A549 (cell line): ENCODE measurements at regions not wholly inside any gene's neighbourhood (a gene's known extent, or its start where the extent isn't known, plus 50 kb on each side); places are given as distances from the start of the nearest gene placed in this dataset.

ENCODE experiments used
- ATAC-seq, 2 experiments: fragments of 200-7000 bp in 1 of 2; fragments of >200 bp in 1 of 2; cut with Nextera tagmentation in 1 of 2; cut with Tn5 transposase in 1 of 2; 3 replicates each; pipeline versions ENCODE4 v1.8.0 to v1.9.1; 2018 to 2020; ENCODE audit warnings: mild to moderate bottlenecking in 1 of 2, moderate library complexity in 1 of 2
- CTCF ChIA-PET: fragments of 300-600 bp; sonication (Branson Sonifier 250); formaldehyde crosslinking; extraction: SDS; loops from one replicate; lab custom pipeline; 2021; ENCODE audit warnings: antibody characterized with exemption, inconsistent platforms; lab: Yijun Ruan, JAX
- POLR2A ChIA-PET: fragments of 350-600 bp; formaldehyde crosslinking; extraction: SDS; loops from one replicate; lab custom pipeline; 2021; ENCODE audit warnings: antibody characterized with exemption, inconsistent platforms; lab: Yijun Ruan, JAX
- DNase-seq, 2 experiments: peaks; one replicate each; pipeline versions ENCODE4 v3.0.0 to v3.0.0-alpha.2; 2011 to 2016; ENCODE audit warnings: low read depth in 1 of 2, low spot score in 1 of 2
- FAIRE-seq: peaks from 2 replicates; lab custom pipeline; 2011; peaks lifted over from hg19 to GRCh38; lab: Jason Lieb, UNC
- H3K27ac ChIP-seq, 2 experiments: fragments of >200 bp; sonication (Bioruptor Twin); formaldehyde crosslinking; 3 replicates each; pipeline ENCODE4 v1.5.1; 2016 to 2017
- H3K4me1 ChIP-seq: fragments of >200 bp; sonication (Bioruptor Twin); formaldehyde crosslinking; 3 replicates; pipeline ENCODE4 v1.6.1; 2016
- H3K4me2 ChIP-seq: fragments of >200 bp; sonication (Bioruptor Twin); formaldehyde crosslinking; 3 replicates; pipeline ENCODE4 v1.6.1; 2016
- H3K4me3 ChIP-seq: fragments of >200 bp; sonication (Bioruptor Twin); formaldehyde crosslinking; 3 replicates; pipeline ENCODE4 v1.5.1; 2016
- H3K9me3 ChIP-seq: fragments of >200 bp; sonication (Bioruptor Twin); formaldehyde crosslinking; 3 replicates; pipeline ENCODE4 v1.6.1; 2016
- EHMT2 ChIP-seq: fragments of 200-600 bp; sonication (generic); IDR thresholded peaks from 2 replicates; pipeline ENCODE4 v1.6.1; 2016; ENCODE audit warnings: antibody characterized with exemption, low read depth, mild to moderate bottlenecking, moderate library complexity
- GATA3 ChIP-seq: IDR thresholded peaks from 2 replicates; pipeline ENCODE4 v1.6.1; 2012; ENCODE audit warnings: borderline replicate concordance
- HDAC2 ChIP-seq: fragments of 200-600 bp; sonication (generic); IDR thresholded peaks from 2 replicates; pipeline ENCODE4 v1.6.1; 2016
- HOXA7 ChIP-seq: fragments of 250-450 bp; sonication (Bioruptor Pico); IDR thresholded peaks from 2 replicates; pipeline ENCODE4 v1.5.0; 2020; ENCODE audit warnings: mild to moderate bottlenecking, moderate library complexity
- JUNB ChIP-seq: fragments of >200 bp; sonication (Bioruptor Twin); formaldehyde crosslinking; IDR thresholded peaks from 2 replicates; pipeline ENCODE4 v1.6.1; 2016
- KDM5A ChIP-seq: fragments of 200-600 bp; sonication (generic); IDR thresholded peaks from 2 replicates; pipeline ENCODE4 v1.6.1; 2016; ENCODE audit warnings: antibody characterized with exemption, mild to moderate bottlenecking
- MAFK ChIP-seq: fragments of 450-650 bp; IDR thresholded peaks from 2 replicates; pipeline ENCODE4 v1.6.1; 2014; ENCODE audit not compliant: partially characterized antibody
- MYC ChIP-seq: IDR thresholded peaks from 2 replicates; pipeline ENCODE4 v1.6.1; 2012; ENCODE audit warnings: mild to moderate bottlenecking, inconsistent platforms, low read length, improper control_type of control experiment, borderline replicate concordance
- POLR2A ChIP-seq: IDR thresholded peaks from 2 replicates; pipeline ENCODE4 v1.6.1; 2012; ENCODE audit warnings: mild to moderate bottlenecking, low read length
- RARB ChIP-seq: fragments of 250-450 bp; sonication (Bioruptor Pico); IDR thresholded peaks from 2 replicates; pipeline ENCODE4 v1.8.0; 2021; ENCODE audit warnings: mild to moderate bottlenecking, moderate library complexity
- RCOR1 ChIP-seq: fragments of 150-350 bp; IDR thresholded peaks from 2 replicates; pipeline ENCODE4 v1.6.1; 2014; ENCODE audit warnings: antibody characterized with exemption, low read length, low read depth
- RFX5 ChIP-seq: fragments of 450-650 bp; IDR thresholded peaks from 2 replicates; pipeline ENCODE4 v1.7.1; 2014; ENCODE audit warnings: antibody characterized with exemption, mild to moderate bottlenecking, moderate library complexity
- SMC3 ChIP-seq: fragments of >200 bp; sonication (Bioruptor Twin); formaldehyde crosslinking; IDR thresholded peaks from 3 replicates; pipeline ENCODE4 v1.6.1; 2018; ENCODE audit warnings: inconsistent platforms
- TFCP2L1 ChIP-seq: fragments of 250-450 bp; sonication (Bioruptor Pico); IDR thresholded peaks from 2 replicates; pipeline ENCODE4 v1.5.0; 2021; ENCODE audit warnings: mild to moderate bottlenecking
- ZFP36 ChIP-seq: fragments of 450-650 bp; IDR thresholded peaks from 2 replicates; pipeline ENCODE4 v1.6.1; 2014; ENCODE audit warnings: borderline replicate concordance; ENCODE audit not compliant: partially characterized antibody
- ZNF302 ChIP-seq: fragments of 250-450 bp; sonication (Bioruptor Pico); IDR thresholded peaks from 2 replicates; pipeline ENCODE4 v1.9.0; 2021; ENCODE audit warnings: inconsistent platforms, mild to moderate bottlenecking, moderate library complexity
- WGBS: methylation state at CpG from one replicate; pipeline ENCODE4 v1.1.6; 2017; ENCODE audit errors: missing lambda C conversion rate; 5-methylcytosine and 5-hydroxymethylcytosine counted together
- TF ChIP-seq, protein P1 (sequence below): fragments of 450-650 bp; IDR thresholded peaks from 2 replicates; pipeline ENCODE4 v1.6.1; 2014; ENCODE audit warnings: antibody characterized with exemption
- TF ChIP-seq, protein P2 (sequence below): fragments of >200 bp; sonication (Bioruptor Twin); formaldehyde crosslinking; IDR thresholded peaks from 2 replicates; pipeline ENCODE4 v1.6.1; 2016
- TF ChIP-seq, protein P3 (sequence below): IDR thresholded peaks from 2 replicates; pipeline ENCODE4 v1.6.1; 2012; ENCODE audit warnings: low read depth, borderline replicate concordance
- TF ChIP-seq, protein P4 (sequence below): IDR thresholded peaks from 2 replicates; pipeline ENCODE4 v1.6.1; 2012
- TF ChIP-seq, protein P5 (sequence below): IDR thresholded peaks from 2 replicates; pipeline ENCODE4 v1.6.1; 2012
- TF ChIP-seq, protein P6 (sequence below): fragments of 150-350 bp; IDR thresholded peaks from 2 replicates; pipeline ENCODE4 v1.6.1; 2014; ENCODE audit warnings: low read depth, mild to moderate bottlenecking, low read length
- TF ChIP-seq, protein P7 (sequence below): fragments of >200 bp; sonication (Bioruptor Twin); formaldehyde crosslinking; IDR thresholded peaks from 3 replicates; pipeline ENCODE4 v1.6.1; 2016

DNA sequence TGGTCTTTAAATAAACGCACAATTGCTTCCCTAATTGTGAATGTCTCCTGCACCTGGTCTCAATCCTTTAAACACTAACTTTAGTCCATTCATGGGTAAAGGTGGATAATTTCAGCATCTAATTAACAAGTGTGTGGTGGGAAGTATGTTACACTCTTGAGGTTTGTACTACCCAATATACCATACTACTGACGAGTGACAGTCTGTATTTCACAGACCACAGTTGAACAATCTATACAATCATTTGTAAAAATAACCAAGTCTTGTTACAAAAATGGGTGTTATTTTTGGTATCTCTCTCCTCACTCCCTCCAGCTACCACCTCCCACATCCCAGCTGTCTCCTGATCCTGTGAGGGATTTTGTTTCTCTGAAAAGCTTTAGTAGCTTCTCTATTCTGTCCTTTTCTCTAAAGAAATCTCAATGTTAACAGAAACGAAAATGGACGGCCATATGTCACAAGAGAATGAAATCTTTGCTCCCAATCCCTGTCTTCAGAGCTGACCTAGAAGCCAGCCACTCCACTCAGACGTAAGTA is 62.3 kb upstream of the ZNF366 start (continued):
- TF ChIP-seq, protein P1, sequence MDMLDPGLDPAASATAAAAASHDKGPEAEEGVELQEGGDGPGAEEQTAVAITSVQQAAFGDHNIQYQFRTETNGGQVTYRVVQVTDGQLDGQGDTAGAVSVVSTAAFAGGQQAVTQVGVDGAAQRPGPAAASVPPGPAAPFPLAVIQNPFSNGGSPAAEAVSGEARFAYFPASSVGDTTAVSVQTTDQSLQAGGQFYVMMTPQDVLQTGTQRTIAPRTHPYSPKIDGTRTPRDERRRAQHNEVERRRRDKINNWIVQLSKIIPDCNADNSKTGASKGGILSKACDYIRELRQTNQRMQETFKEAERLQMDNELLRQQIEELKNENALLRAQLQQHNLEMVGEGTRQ = no peak
- TF ChIP-seq, protein P2, sequence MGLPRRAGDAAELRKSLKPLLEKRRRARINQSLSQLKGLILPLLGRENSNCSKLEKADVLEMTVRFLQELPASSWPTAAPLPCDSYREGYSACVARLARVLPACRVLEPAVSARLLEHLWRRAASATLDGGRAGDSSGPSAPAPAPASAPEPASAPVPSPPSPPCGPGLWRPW = no peak

DNA sequence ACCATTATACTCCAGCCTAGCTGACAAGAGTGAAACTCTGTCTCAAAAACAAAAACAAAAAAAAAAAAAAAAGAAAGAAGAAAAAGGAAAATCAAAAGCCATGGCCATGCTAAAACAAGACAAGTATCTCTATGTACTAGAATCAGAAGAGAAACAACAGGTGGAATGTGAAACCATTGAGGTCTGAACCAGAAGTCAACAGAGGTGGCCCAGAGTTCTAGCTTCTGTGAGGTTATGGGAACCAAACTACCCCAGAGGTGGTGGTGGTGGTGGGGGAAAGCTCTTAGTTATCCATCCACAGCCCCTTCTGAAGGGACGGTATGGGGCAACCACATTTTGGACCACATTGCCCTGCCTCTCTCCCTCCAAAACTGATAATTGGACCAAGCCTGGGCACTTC is 59.5 kb upstream of the ZNF366 start:
- H3K4me2 ChIP-seq = no peak overlapping the region
- ATAC-seq = no peak
- no peak overlapping the region for H3K4me3 ChIP-seq
- H3K4me1 ChIP-seq = no peaks in the 10 kb centered on the region
- no peak for FAIRE-seq
- TF ChIP-seq RARB (CRISPR knock-in tag) (no peak), ZNF302 (CRISPR knock-in tag) (no peak), TFCP2L1 (CRISPR knock-in tag) (no peak), GATA3 (no peak), HDAC2 (no peak), MAFK (no peak), RCOR1 (no peak), MYC (no peak), KDM5A (no peak), JUNB (no peak), HOXA7 (CRISPR knock-in tag) (no peak), SMC3 (no peak), RFX5 (no peak)
- TF ChIP-seq, protein P3, sequence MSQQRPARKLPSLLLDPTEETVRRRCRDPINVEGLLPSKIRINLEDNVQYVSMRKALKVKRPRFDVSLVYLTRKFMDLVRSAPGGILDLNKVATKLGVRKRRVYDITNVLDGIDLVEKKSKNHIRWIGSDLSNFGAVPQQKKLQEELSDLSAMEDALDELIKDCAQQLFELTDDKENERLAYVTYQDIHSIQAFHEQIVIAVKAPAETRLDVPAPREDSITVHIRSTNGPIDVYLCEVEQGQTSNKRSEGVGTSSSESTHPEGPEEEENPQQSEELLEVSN = no peak
- TF ChIP-seq, all 56 proteins: peak for 0
- peaks cover 2% of the 10 kb centered on the region; the same call in 1 of the 3 replicates for H3K9me3 ChIP-seq
- no peak for DNase-seq
- ChIA-PET CTCF (interaction anchor here (0.6 to 1.3 kb wide), 5 partner anchors 10 to 251 kb away, joined by 3 to 4 read pairs (median 3); no protein-coding TSS in a partner anchor), POLR2A (no interaction called here)
- WGBS = 86% methylated on average over 1 of the region's 1 CpG
- no peak overlapping the region for H3K27ac ChIP-seq

DNA sequence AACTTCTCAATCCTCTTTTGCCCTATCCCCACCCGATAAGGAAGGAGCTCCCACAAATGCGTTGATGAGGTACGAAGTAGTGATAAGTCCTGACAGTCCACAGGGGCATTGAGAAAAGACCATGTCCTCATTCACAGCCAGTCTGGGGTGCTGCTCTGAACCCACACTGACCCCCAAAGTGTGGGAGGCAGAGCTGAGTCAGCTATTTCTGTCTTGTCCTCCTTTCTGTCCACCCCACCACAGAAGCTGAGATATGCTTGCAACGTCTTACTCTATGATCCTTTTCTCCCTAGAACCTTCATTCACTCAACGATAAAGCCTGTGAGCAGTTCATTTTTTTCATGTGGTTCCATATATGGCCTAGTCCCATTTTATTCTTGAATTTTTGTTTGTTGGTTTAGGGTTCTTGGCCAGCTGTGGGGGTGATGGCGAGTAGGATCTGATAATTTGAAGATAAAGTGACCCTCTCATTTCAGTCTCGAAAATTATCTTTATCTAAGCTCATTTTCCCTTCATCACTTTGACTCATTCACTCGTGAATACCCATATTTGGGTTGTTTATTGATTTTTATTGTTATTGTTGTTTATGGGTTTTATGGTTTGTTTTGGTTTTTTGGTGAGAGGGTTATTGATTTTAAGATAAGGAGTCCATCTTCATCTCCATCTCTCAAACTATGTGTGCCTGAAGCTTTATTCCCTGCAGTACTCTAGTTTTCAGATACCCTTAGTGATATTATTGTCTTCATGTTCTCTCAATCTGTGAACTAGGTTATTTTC is 58.5 kb upstream of the ZNF366 start:
- no peak for ATAC-seq
- WGBS = 58% methylated on average over 8 of the region's 8 CpGs
- ChIA-PET CTCF (interaction anchor here (0.7 to 3.1 kb wide), 5 partner anchors 10 to 250 kb away, joined by 3 to 8 read pairs (median 4); no protein-coding TSS in a partner anchor), POLR2A (no interaction called here)
- no peak overlapping the region for H3K4me2 ChIP-seq
- TF ChIP-seq MAFK = peak; percentile 91
- TF ChIP-seq ZFP36 = no peak
- no peak for DNase-seq
- no peak for FAIRE-seq
- peaks cover 2% of the 10 kb centered on the region; the same call in 1 of the 3 replicates for H3K9me3 ChIP-seq
- H3K27ac ChIP-seq = no peak overlapping the region
- no peaks in the 10 kb centered on the region for H3K4me1 ChIP-seq
- H3K4me3 ChIP-seq = no peak overlapping the region

DNA sequence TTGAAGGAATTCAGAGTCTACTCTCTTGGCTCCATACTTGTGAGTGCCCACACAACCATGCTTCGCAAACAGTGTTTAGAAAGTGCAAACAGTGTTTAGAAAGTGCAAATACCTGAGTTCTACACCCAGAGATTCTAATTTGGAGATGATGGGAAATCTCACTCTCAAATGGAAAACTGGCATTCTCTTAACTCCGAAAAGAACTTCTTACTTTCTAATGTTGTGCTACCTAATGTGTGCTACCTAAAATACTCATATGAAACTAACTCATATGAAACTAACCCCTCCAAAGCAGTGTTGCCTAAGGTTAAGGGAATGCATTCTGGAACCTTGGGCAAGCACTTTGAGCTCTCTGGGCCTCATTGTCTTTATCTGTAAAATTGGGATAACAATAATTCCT is 55.5 kb upstream of the ZNF366 start:
- ChIA-PET POLR2A (no interaction called here), CTCF (no interaction called here)
- H3K27ac ChIP-seq = no peak overlapping the region
- no peaks in the 10 kb centered on the region for H3K4me1 ChIP-seq
- WGBS = 81% methylated on average over 2 of the region's 2 CpGs
- no peak overlapping the region for H3K4me2 ChIP-seq
- 0 out of 3 replicates have a peak, but pooled peaks cover 2% of the 10 kb centered on the region for H3K9me3 ChIP-seq
- no peak overlapping the region for H3K4me3 ChIP-seq
- no peak for ATAC-seq
- FAIRE-seq = no peak
- TF ChIP-seq, protein P4, sequence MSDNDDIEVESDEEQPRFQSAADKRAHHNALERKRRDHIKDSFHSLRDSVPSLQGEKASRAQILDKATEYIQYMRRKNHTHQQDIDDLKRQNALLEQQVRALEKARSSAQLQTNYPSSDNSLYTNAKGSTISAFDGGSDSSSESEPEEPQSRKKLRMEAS = no peak
- TF ChIP-seq KDM5A (no peak), EHMT2 (no peak), POLR2A (no peak)
- TF ChIP-seq, protein P5, sequence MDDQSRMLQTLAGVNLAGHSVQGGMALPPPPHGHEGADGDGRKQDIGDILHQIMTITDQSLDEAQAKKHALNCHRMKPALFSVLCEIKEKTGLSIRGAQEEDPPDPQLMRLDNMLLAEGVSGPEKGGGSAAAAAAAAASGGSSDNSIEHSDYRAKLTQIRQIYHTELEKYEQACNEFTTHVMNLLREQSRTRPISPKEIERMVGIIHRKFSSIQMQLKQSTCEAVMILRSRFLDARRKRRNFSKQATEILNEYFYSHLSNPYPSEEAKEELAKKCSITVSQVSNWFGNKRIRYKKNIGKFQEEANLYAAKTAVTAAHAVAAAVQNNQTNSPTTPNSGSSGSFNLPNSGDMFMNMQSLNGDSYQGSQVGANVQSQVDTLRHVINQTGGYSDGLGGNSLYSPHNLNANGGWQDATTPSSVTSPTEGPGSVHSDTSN = no peak
- TF ChIP-seq, protein P6, sequence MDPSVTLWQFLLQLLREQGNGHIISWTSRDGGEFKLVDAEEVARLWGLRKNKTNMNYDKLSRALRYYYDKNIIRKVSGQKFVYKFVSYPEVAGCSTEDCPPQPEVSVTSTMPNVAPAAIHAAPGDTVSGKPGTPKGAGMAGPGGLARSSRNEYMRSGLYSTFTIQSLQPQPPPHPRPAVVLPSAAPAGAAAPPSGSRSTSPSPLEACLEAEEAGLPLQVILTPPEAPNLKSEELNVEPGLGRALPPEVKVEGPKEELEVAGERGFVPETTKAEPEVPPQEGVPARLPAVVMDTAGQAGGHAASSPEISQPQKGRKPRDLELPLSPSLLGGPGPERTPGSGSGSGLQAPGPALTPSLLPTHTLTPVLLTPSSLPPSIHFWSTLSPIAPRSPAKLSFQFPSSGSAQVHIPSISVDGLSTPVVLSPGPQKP = no peak
- TF ChIP-seq, protein P7, sequence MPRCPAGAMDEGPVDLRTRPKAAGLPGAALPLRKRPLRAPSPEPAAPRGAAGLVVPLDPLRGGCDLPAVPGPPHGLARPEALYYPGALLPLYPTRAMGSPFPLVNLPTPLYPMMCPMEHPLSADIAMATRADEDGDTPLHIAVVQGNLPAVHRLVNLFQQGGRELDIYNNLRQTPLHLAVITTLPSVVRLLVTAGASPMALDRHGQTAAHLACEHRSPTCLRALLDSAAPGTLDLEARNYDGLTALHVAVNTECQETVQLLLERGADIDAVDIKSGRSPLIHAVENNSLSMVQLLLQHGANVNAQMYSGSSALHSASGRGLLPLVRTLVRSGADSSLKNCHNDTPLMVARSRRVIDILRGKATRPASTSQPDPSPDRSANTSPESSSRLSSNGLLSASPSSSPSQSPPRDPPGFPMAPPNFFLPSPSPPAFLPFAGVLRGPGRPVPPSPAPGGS = no peak
- no peak for DNase-seq
